ENCODE measurements at regions not wholly inside any gene's neighbourhood (a gene's known extent, or its start where the extent isn't known, plus 50 kb on each side); places are given as distances from the start of the nearest gene placed in this dataset.

DNA sequence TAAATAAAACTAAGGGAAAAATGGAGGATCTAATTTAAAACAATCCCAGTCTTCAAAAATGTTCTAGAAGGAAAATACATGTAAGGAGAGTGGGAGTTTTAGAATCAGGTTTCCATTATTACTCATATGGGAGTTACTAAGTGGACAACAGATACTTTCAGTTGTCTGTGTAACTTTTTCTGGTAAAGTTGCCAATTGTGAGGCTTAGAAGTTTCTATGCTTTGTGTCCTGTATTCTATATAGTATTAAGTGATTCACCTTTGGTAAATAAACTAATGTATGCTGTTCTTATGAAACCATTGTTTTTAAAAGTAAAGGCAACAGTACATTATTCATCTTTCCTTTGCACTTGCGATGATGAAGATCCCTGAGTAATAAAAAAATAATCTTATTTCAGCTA, 274.9 kb downstream of the NR4A2 start:
- no peaks in the 10 kb centered on the region for H3K4me1 Mint-ChIP-seq (ENCODE audit: low read depth, unreplicated experiment)
- H3K9me3 Mint-ChIP-seq (ENCODE audit: unreplicated experiment) = no peaks in the 10 kb centered on the region
- TF ChIP-seq, protein P1, sequence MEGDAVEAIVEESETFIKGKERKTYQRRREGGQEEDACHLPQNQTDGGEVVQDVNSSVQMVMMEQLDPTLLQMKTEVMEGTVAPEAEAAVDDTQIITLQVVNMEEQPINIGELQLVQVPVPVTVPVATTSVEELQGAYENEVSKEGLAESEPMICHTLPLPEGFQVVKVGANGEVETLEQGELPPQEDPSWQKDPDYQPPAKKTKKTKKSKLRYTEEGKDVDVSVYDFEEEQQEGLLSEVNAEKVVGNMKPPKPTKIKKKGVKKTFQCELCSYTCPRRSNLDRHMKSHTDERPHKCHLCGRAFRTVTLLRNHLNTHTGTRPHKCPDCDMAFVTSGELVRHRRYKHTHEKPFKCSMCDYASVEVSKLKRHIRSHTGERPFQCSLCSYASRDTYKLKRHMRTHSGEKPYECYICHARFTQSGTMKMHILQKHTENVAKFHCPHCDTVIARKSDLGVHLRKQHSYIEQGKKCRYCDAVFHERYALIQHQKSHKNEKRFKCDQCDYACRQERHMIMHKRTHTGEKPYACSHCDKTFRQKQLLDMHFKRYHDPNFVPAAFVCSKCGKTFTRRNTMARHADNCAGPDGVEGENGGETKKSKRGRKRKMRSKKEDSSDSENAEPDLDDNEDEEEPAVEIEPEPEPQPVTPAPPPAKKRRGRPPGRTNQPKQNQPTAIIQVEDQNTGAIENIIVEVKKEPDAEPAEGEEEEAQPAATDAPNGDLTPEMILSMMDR (IDR thresholded peaks at IDR 0.05; ENCODE audit: insufficient read depth, low read depth, low read length) = no peak
- no peak for TF ChIP-seq EZH2 (IDR thresholded peaks at IDR 0.05; ENCODE audit: insufficient read depth, low read length)
- no peak overlapping the region for H3K4me3 Mint-ChIP-seq (ENCODE audit: unreplicated experiment)
- Histone ChIP-seq H3K27ac (ENCODE audit: low read depth, low read length) (no peak overlapping the region), H3K79me2 (ENCODE audit: insufficient read depth, low read length) (no peaks in the 10 kb centered on the region), H3K4me2 (ENCODE audit: low read length) (no peak overlapping the region), H3K27me3 (ENCODE audit: insufficient read depth, low read length) (no peaks in the 10 kb centered on the region), H3K9me3 (ENCODE audit: insufficient read depth, low read depth, low read length) (no peaks in the 10 kb centered on the region), H3K9ac (ENCODE audit: low read length) (no peak overlapping the region), H3K4me3 (ENCODE audit: insufficient read depth, low read depth, low read length) (no peak overlapping the region), H3K4me1 (ENCODE audit: insufficient read depth, low read length) (no peaks in the 10 kb centered on the region), H3K36me3 (ENCODE audit: insufficient read depth, low read length) (no peaks in the 10 kb centered on the region), H4K20me1 (ENCODE audit: insufficient read depth, low read length) (no peaks in the 10 kb centered on the region), H2AFZ (ENCODE audit: low read depth, low read length) (no peak overlapping the region)
- FAIRE-seq (no peak), DNase-seq (ENCODE audit: low read depth) (no peak)
- H3K27me3 Mint-ChIP-seq (ENCODE audit: low read depth, unreplicated experiment) = no peaks in the 10 kb centered on the region
- no peak overlapping the region for H3K27ac Mint-ChIP-seq (ENCODE audit: unreplicated experiment)
- no peaks in the 10 kb centered on the region for H3K36me3 Mint-ChIP-seq (ENCODE audit: low read depth, unreplicated experiment)

DNA sequence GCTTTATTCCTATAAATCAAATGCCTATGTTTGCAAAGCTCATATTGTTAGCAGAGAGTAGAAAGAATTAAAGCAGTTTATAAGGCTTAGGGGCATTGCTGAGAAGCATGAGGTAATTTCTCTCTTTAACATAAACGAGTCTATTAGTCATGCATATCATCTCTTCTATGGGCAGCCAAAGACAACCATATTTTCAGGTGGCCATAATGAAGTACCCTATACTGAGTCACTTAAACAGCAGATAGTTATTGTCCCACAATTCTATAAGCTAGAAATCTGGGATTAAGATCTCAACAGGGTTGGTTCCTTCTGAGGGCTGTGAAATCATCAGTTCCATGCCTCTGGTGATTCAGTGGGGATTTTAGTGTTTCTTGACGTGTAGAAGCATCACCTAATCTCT, 277.5 kb downstream of the NR4A2 start:
- Mint-ChIP-seq H3K9me3 (ENCODE audit: unreplicated experiment) (no peaks in the 10 kb centered on the region), H3K4me3 (ENCODE audit: unreplicated experiment) (no peak overlapping the region), H3K36me3 (ENCODE audit: low read depth, unreplicated experiment) (no peaks in the 10 kb centered on the region), H3K4me1 (ENCODE audit: low read depth, unreplicated experiment) (no peaks in the 10 kb centered on the region), H3K27ac (ENCODE audit: unreplicated experiment) (no peak overlapping the region), H3K27me3 (ENCODE audit: low read depth, unreplicated experiment) (no peaks in the 10 kb centered on the region)
- Histone ChIP-seq H3K79me2 (ENCODE audit: insufficient read depth, low read length) (no peaks in the 10 kb centered on the region), H3K4me2 (ENCODE audit: low read length) (no peak overlapping the region), H3K27me3 (ENCODE audit: insufficient read depth, low read length) (no peaks in the 10 kb centered on the region), H4K20me1 (ENCODE audit: insufficient read depth, low read length) (no peaks in the 10 kb centered on the region), H3K4me1 (ENCODE audit: insufficient read depth, low read length) (no peaks in the 10 kb centered on the region), H3K4me3 (ENCODE audit: insufficient read depth, low read depth, low read length) (no peak overlapping the region), H3K27ac (ENCODE audit: low read depth, low read length) (no peak overlapping the region), H3K9ac (ENCODE audit: low read length) (no peak overlapping the region), H3K9me3 (ENCODE audit: insufficient read depth, low read depth, low read length) (no peaks in the 10 kb centered on the region), H2AFZ (ENCODE audit: low read depth, low read length) (no peak overlapping the region), H3K36me3 (ENCODE audit: insufficient read depth, low read length) (no peaks in the 10 kb centered on the region)
- TF ChIP-seq EZH2 (IDR thresholded peaks at IDR 0.05; ENCODE audit: insufficient read depth, low read length) = no peak
- TF ChIP-seq, protein P1 (IDR thresholded peaks at IDR 0.05; ENCODE audit: insufficient read depth, low read depth, low read length) = no peak
- DNase-seq (ENCODE audit: low read depth) (no peak), FAIRE-seq (no peak)

DNA sequence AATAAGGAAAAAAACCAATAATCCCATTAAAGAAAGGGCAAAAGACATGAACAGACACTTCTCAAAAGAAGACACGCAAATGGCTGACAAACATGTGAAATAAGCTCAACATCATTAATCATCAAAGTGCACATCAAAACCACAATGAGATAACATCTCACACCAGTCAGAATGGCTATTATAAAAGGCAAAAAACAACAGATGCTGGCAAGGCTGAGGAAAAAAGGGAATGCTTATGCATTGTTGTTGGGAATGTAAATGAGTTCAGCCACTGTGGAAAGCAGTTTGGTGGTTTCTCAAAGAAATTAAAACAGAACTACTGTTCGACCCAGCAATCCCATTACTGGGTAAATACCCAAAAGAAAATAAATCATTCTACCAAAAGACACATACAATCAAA, 285.6 kb downstream of the NR4A2 start:
- TF ChIP-seq, protein P1 (IDR thresholded peaks at IDR 0.05; ENCODE audit: insufficient read depth, low read depth, low read length) = no peak
- TF ChIP-seq EZH2 (IDR thresholded peaks at IDR 0.05; ENCODE audit: insufficient read depth, low read length) = no peak
- H3K27ac Mint-ChIP-seq (ENCODE audit: unreplicated experiment) = no peak overlapping the region
- Histone ChIP-seq H3K27ac (ENCODE audit: low read depth, low read length) (no peak overlapping the region), H3K4me2 (ENCODE audit: low read length) (no peak overlapping the region), H4K20me1 (ENCODE audit: insufficient read depth, low read length) (no peaks in the 10 kb centered on the region), H3K36me3 (ENCODE audit: insufficient read depth, low read length) (no peaks in the 10 kb centered on the region), H3K4me1 (ENCODE audit: insufficient read depth, low read length) (no peaks in the 10 kb centered on the region), H3K9ac (ENCODE audit: low read length) (no peak overlapping the region), H3K4me3 (ENCODE audit: insufficient read depth, low read depth, low read length) (no peak overlapping the region), H2AFZ (ENCODE audit: low read depth, low read length) (no peak overlapping the region), H3K79me2 (ENCODE audit: insufficient read depth, low read length) (no peaks in the 10 kb centered on the region), H3K9me3 (ENCODE audit: insufficient read depth, low read depth, low read length) (no peaks in the 10 kb centered on the region), H3K27me3 (ENCODE audit: insufficient read depth, low read length) (no peaks in the 10 kb centered on the region)
- peaks cover 2% of the 10 kb centered on the region for H3K9me3 Mint-ChIP-seq (ENCODE audit: unreplicated experiment)
- peaks cover 2% of the 10 kb centered on the region for H3K36me3 Mint-ChIP-seq (ENCODE audit: low read depth, unreplicated experiment)
- FAIRE-seq = no peak
- DNase-seq (ENCODE audit: low read depth) = peak; percentile 52
- H3K27me3 Mint-ChIP-seq (ENCODE audit: low read depth, unreplicated experiment) = no peaks in the 10 kb centered on the region
- no peaks in the 10 kb centered on the region for H3K4me1 Mint-ChIP-seq (ENCODE audit: low read depth, unreplicated experiment)
- H3K4me3 Mint-ChIP-seq (ENCODE audit: unreplicated experiment) = no peak overlapping the region

Measured in astrocyte (in vitro differentiated cells and primary cell).